ENCODE measurements at regions not wholly inside any gene's neighbourhood (a gene's known extent, or its start where the extent isn't known, plus 50 kb on each side); places are given as distances from the start of the nearest gene placed in this dataset.

DNA sequence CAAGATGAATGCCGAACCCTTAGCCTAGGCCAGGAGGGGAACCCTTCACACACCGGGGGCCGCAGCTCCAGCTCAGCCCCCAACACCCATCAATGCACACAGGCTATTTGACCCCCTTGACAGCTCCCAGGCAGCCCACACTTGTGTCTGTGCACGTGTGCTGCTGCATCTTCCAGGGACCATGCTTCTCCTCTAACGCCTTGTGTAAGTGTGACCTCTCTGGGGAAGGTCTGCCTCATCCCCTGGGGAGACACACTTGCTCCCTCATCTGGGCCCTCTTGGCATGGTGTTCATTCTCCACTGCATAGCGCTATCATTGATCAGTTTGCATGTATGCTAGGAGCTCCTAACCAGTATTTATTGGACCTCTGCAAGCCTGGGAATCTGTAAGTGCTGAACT is 120.0 kb upstream of the FHL2 start:
- TF ChIP-seq EZH2phosphoT487 (IDR thresholded peaks at IDR 0.05; ENCODE audit: insufficient read depth, low read depth) = no peak
- no peak for TF ChIP-seq EZH2 (IDR thresholded peaks at IDR 0.05; ENCODE audit: insufficient read depth, poor library complexity, severe bottlenecking)
